GM12874 (cell line): ENCODE measurements at regions not wholly inside any gene's neighbourhood (a gene's known extent, or its start where the extent isn't known, plus 50 kb on each side); places are given as distances from the start of the nearest gene placed in this dataset.

Experiments
- TF ChIP-seq, protein P1 (sequence below): IDR thresholded peaks from 2 replicates; pipeline ENCODE4 v1.5.1; 2011; ENCODE audit warnings: low read depth, mild to moderate bottlenecking, control low read depth, low read length, moderate library complexity; ENCODE audit not compliant: insufficient read depth

GRCh38 chr2:216974321-216975302 lies 114.7 kb upstream of the TNP1 start:
- TF ChIP-seq, protein P1, sequence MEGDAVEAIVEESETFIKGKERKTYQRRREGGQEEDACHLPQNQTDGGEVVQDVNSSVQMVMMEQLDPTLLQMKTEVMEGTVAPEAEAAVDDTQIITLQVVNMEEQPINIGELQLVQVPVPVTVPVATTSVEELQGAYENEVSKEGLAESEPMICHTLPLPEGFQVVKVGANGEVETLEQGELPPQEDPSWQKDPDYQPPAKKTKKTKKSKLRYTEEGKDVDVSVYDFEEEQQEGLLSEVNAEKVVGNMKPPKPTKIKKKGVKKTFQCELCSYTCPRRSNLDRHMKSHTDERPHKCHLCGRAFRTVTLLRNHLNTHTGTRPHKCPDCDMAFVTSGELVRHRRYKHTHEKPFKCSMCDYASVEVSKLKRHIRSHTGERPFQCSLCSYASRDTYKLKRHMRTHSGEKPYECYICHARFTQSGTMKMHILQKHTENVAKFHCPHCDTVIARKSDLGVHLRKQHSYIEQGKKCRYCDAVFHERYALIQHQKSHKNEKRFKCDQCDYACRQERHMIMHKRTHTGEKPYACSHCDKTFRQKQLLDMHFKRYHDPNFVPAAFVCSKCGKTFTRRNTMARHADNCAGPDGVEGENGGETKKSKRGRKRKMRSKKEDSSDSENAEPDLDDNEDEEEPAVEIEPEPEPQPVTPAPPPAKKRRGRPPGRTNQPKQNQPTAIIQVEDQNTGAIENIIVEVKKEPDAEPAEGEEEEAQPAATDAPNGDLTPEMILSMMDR: no peak

- TF ChIP-seq, protein P1: no peak
Observed at GRCh38 chr2:216971593-216971992, 111.7 kb upstream of the TNP1 start.

GRCh38 chr2:216970359-216970915 lies 110.6 kb upstream of the TNP1 start:
- TF ChIP-seq, protein P1: no peak

GRCh38 chr2:216967889-216968288 lies 108.0 kb upstream of the TNP1 start:
- TF ChIP-seq, protein P1: no peak

DNA sequence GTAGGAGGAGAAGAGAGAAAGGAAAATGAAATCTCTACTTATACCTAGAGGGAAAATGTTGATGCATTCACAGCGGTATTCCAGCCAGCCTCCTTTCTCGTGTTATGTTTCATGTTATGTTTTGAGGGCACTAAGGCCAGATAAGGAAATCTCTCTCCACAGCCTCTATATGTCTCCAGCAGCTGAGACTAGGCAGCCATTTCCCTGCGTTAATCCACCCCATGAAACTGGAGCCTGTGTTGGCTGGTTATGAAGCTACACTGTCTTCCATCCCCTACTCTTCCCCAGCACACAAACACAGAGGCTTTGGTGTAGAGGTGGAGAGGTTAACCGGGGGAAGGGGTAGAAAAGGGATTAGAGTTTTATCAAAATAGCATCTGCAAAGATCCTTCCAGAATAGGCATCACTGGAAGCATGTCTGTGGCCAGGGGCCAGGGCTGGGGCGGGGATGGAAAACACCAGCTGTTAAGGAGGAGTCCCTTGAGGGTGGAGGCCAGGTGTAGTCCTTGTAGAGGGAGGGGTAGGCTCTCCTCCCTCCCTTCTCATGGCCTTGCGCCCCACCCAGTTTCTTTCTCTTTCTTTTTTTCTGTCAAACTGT lies 100.9 kb upstream of the TNP1 start:
- TF ChIP-seq, protein P1: no peak

DNA sequence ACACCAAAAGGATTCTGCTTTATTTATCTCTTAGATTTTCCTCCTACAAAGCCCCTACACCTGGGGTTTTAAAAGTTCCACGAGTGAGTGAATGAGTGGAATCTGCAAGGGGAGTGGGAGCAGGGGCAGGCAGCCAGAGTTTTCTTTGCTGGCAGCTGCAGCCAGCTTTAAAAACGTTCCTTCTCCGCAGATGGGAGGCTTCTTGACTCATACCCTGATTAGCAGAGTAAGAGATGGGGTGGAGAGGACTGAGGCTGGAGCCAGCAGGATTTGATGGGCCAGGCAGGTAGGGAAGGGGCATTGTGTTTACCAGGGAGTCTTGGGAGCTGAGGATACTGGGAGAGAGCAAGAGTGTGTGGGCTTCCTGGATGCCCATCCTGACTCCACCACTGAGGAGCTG lies 99.6 kb upstream of the TNP1 start:
- TF ChIP-seq, protein P1: no peak

DNA sequence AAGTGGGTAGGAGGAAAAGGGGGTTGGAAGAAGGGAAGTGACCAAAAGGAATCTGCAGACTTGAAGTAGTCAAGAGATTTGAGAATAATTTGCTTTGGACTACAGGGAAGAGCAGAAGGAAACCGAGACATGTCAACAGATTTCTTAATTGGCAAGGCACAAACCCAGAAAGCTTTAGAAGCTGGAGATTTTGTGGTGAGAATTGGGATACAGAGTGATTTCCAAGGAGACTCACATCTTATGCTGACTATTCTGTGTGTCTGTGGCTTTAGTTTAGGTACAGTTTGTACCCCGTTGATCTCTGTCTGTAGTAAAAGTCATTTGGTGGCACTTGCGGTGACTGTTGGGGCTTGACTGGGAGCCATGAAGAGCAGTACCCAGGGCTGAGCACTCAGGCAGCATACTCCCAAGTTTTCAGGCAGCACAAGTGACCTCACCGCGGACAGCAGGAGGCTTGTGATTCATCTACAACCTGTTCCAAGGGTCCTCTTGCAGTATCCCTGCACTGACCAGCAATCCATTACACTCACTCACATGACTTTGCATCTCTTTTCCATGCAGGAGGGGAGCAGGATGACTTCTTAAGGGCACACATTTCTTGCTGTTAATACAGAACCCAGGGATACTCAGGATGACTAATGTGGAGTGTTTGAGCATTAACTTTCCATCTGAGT lies 97.1 kb upstream of the TNP1 start:
- TF ChIP-seq, protein P1: no peak
